ENCODE measurements at regions not wholly inside any gene's neighbourhood (a gene's known extent, or its start where the extent isn't known, plus 50 kb on each side); places are given as distances from the start of the nearest gene placed in this dataset.
"Not testable (repeated sequence)": the region's sequence is repeated elsewhere in the genome, so short reads cannot be mapped to it uniquely, and the experiment has no call there.

- no peak for TF ChIP-seq CTCF (conservative IDR thresholded peaks at IDR 0.05)
- no peak overlapping the region for H3K27ac ChIP-seq
These were observed 66.1 kb upstream of the VGLL4 start for GRCh38 chr3:11709782-11710181.

GRCh38 chr3:11707084-11707483, 63.4 kb upstream of the VGLL4 start:
- not testable (repeated sequence) for H3K27ac ChIP-seq

DNA sequence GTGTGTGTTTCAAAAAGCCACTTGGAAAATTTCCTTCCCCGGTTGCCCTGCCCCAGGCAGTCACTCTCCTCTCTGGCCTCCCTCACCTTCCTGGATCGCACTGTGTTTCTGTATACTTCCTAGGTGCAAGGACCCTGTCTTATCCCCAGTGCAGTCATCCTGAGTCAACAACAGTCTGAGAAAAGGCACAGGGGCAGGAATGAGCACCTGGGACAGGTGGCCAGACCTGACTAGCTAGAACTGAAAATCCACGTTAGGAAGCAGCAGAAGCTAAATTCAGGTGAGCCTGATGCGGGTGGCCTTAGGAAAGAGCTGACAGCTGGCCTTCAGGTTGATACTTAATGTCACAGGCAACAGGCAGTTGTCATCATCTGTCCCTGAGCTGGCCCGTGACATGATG, 62.9 kb upstream of the VGLL4 start:
- TF ChIP-seq CTCF (conservative IDR thresholded peaks at IDR 0.05), result no peak
- no peak overlapping the region for H3K27ac ChIP-seq

DNA sequence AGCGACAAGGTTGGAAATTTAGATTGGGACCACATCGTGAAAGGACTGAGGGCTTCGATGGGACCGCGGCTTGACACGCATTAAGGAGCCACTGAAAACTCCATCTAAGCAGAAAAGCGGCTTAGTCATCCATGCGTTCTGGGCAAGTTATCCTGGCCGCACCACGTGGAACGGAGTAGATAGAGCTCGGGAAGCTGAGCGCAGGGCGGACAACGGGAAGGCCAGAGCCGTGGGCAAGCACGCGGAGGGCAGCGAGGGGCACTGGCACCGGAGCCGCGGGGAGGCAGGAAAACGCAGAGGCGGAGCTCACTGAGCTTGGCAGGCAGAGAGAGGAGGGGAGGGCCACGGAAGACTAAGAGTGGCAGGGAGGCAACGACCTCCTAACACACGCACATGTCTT, 61.3 kb upstream of the VGLL4 start:
- no peak overlapping the region for H3K27ac ChIP-seq
- no peak for TF ChIP-seq CTCF (conservative IDR thresholded peaks at IDR 0.05)

DNA sequence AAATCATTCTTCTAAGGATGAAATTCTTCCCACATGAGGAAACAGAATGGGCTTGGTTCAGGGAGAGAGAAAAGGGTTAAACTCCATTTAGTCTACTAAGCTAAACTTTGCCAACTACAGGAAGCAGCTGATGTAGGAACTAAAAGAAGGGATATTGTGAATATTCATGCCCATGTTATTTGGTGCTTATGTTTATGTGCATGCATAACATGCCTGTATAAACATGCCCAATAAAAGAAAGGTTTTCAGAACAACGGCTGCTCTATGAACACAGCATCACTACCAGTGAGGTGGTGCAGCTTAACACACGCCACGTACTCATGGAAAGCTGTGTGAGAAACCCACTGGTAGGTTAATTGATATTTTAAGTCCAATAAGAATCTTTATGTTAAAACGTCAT, 59.4 kb upstream of the VGLL4 start:
- TF ChIP-seq CTCF (conservative IDR thresholded peaks at IDR 0.05), result no peak
- no peak overlapping the region for H3K27ac ChIP-seq

GRCh38 chr3:11699083-11699427, 55.3 kb upstream of the VGLL4 start:
- no peak overlapping the region for H3K27ac ChIP-seq
- no peak for TF ChIP-seq CTCF (conservative IDR thresholded peaks at IDR 0.05)

DNA sequence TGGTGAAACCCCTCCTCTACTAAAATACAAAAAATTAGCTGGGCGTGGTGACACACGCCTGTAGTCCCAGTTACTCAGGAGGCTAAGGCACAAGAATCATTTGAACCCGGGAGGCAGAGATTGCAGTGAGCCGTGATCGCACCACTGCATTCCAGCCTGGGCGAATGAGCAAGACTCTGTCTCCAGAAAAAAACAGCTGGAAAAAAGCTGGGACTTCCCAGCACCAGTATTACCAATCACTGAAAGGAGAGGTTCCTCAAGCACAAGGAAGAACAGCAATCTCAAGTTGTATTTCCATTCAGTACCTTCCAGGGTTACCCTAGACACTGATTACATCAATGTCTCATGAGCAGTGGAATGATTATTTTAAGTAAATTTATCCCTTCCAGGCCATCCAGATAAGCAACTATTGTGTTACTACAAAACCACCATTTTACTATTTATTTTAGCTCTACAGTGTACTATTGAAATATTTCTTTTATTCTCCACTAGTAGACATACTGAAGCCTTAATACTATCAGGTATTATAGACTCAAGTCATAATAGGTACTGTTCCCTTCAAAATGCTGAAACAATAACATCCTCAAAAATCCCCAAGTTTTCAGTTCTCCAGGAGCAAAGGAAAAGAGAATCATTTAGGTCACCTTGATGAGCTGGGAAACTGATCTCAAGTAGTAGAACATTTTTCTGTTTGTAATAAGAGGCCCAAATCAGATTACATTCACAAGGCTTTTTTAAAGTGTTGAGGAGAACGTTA, 54.8 kb upstream of the VGLL4 start:
- TF ChIP-seq CTCF (conservative IDR thresholded peaks at IDR 0.05), result no peak
- H3K27ac ChIP-seq, result no peak overlapping the region

GRCh38 chr3:11697701-11698100, 54.0 kb upstream of the VGLL4 start:
- TF ChIP-seq CTCF (conservative IDR thresholded peaks at IDR 0.05), result no peak

More at GRCh38 chr3:11697701-11698100, 54.0 kb upstream of the VGLL4 start:
- no peak overlapping the region for H3K27ac ChIP-seq
